HCT116 (cell line): ENCODE measurements at regions not wholly inside any gene's neighbourhood (a gene's known extent, or its start where the extent isn't known, plus 50 kb on each side); places are given as distances from the start of the nearest gene placed in this dataset.

ENCODE experiments used
- ATAC-seq: fragments of 200-7000 bp; cut with Tn5 transposase; 2 replicates; pipeline ENCODE4 v1.9.1; 2020; ENCODE audit warnings: mild to moderate bottlenecking, moderate library complexity
- BruUV-seq: library from RNA; stranded (reverse); fragments of 400-500 nt; replicated peaks from 2 replicates; lab custom pipeline; 2021; lab: Mats Ljungman, UMichigan
- CTCF ChIA-PET: fragments of 300-600 bp; sonication (Branson Sonifier 250); formaldehyde crosslinking; loops from one replicate; lab custom pipeline; 2021; ENCODE audit warnings: antibody characterized with exemption; lab: Charles Lee
- POLR2A ChIA-PET: fragments of 300-600, 350-600 bp; sonication (Branson Sonifier 250); formaldehyde crosslinking; loops from one replicate; lab custom pipeline; 2021; ENCODE audit warnings: antibody characterized with exemption; lab: Charles Lee
- RAD21 ChIA-PET, 2 experiments: fragments of 300-600 bp; sonication (Branson Sonifier 250); formaldehyde crosslinking; loops; one replicate each; lab custom pipeline; 2023; ENCODE audit warnings: low total read pairs in 2 of 2; ENCODE audit not compliant: uncharacterized antibody in 2 of 2, unreplicated experiment in 2 of 2, low non-redundant PET in 1 of 2; lab: Charles Lee
- DNase-seq: peaks from one replicate; pipeline ENCODE4 v3.0.0-alpha.2; 2010; ENCODE audit warnings: low read depth, low spot score
- H2AFZ ChIP-seq: fragments of 200-600 bp; shearing (Covaris generic), sonication (generic); 2 replicates; pipeline ENCODE4 v1.6.1; 2017; ENCODE audit warnings: low read depth, mixed run types, mixed read lengths, antibody characterized with exemption, low read length; ENCODE audit not compliant: poor library complexity, severe bottlenecking
- H3K27ac ChIP-seq: 2 replicates; pipeline ENCODE4 v1.5.1; 2012; ENCODE audit warnings: low read depth, low read length
- H3K27me3 ChIP-seq: fragments of 200-600 bp; sonication (generic); 2 replicates; pipeline ENCODE4 v1.6.1; 2016; ENCODE audit warnings: mixed run types, low read length, mixed read lengths; ENCODE audit not compliant: insufficient read depth
- H3K36me3 ChIP-seq, 2 experiments: fragments of 200-500 bp in 1 of 2; fragments of 200-600 bp in 1 of 2; sonication (Bioruptor generic) in 1 of 2; sonication (generic) in 1 of 2; 2 replicates each; pipeline versions ENCODE4 v1.5.1 to v1.6.1; 2014 to 2016; ENCODE audit warnings: low read length in 2 of 2, inconsistent platforms in 1 of 2, mixed read lengths in 1 of 2, mixed run types in 1 of 2; ENCODE audit not compliant: insufficient read depth in 2 of 2, control insufficient read depth in 1 of 2
- H3K4me1 ChIP-seq, 2 experiments: fragments of 200-600 bp in 1 of 2; sonication (generic) in 1 of 2; 2 replicates each; pipeline versions ENCODE4 v1.5.1 to v1.6.1; 2012 to 2017; ENCODE audit warnings: low read length in 2 of 2, inconsistent platforms in 1 of 2, mild to moderate bottlenecking in 1 of 2, mixed read lengths in 1 of 2, mixed run types in 1 of 2, moderate library complexity in 1 of 2; ENCODE audit not compliant: insufficient read depth in 2 of 2, control insufficient read depth in 1 of 2
- H3K4me2 ChIP-seq: fragments of 200-600 bp; sonication (generic); 2 replicates; pipeline ENCODE4 v1.6.1; 2017; ENCODE audit warnings: mixed run types, low read length, mixed read lengths
- H3K4me3 ChIP-seq, 2 experiments: fragments of 200-600 bp in 1 of 2; sonication (generic) in 1 of 2; replicated peaks in 1 of 2; 2 replicates each; pipeline ENCODE4 v1.5.1; 2011 to 2016; ENCODE audit warnings: low read length in 2 of 2, control low read depth in 1 of 2, low read depth in 1 of 2, mild to moderate bottlenecking in 1 of 2, mixed read lengths in 1 of 2, mixed run types in 1 of 2
- H3K79me2 ChIP-seq: fragments of 200-600 bp; sonication (generic); 2 replicates; pipeline ENCODE4 v1.6.1; 2017; ENCODE audit warnings: mild to moderate bottlenecking, mixed run types, low read length, moderate library complexity, mixed read lengths; ENCODE audit not compliant: insufficient read depth
- H3K9ac ChIP-seq: fragments of 200-600 bp; sonication (generic); 2 replicates; pipeline ENCODE4 v1.6.1; 2016; ENCODE audit warnings: low read length, mixed read lengths
- H3K9me2 ChIP-seq: fragments of 200-600 bp; sonication (generic), shearing (Covaris generic); 2 replicates; pipeline ENCODE4 v1.6.1; 2017; ENCODE audit warnings: mixed run types, mild to moderate bottlenecking, moderate library complexity; ENCODE audit not compliant: insufficient read depth
- H3K9me3 ChIP-seq, 2 experiments: fragments of 200-500 bp in 1 of 2; fragments of 200-600 bp in 1 of 2; sonication (Bioruptor generic) in 1 of 2; sonication (generic) in 1 of 2; 2 replicates each; pipeline ENCODE4 v1.6.1; 2014 to 2017; ENCODE audit warnings: low read length in 2 of 2, mixed read lengths in 2 of 2, inconsistent platforms in 1 of 2, low read depth in 1 of 2, mild to moderate bottlenecking in 1 of 2, mixed run types in 1 of 2, moderate library complexity in 1 of 2; ENCODE audit not compliant: control insufficient read depth in 1 of 2, insufficient read depth in 1 of 2
- H4K20me1 ChIP-seq: fragments of 200-600 bp; sonication (generic), shearing (Covaris generic); 2 replicates; pipeline ENCODE4 v1.6.1; 2017; ENCODE audit warnings: mixed run types, mild to moderate bottlenecking, moderate library complexity; ENCODE audit not compliant: insufficient read depth
- ELF1 ChIP-seq: IDR thresholded peaks from 2 replicates; pipeline ENCODE4 v1.6.1; 2012; ENCODE audit warnings: low read depth, borderline replicate concordance
- EZH2 ChIP-seq: fragments of 200-600 bp; sonication (generic); IDR thresholded peaks from 2 replicates; pipeline ENCODE4 v1.6.1; 2017; ENCODE audit warnings: antibody characterized with exemption, mixed run types
- EZH2phosphoT487 ChIP-seq: fragments of 200-600 bp; IDR thresholded peaks from 2 replicates; pipeline ENCODE4 v1.6.1; 2018; ENCODE audit warnings: antibody characterized with exemption, borderline replicate concordance
- TCF7L2 ChIP-seq: IDR thresholded peaks from 2 replicates; pipeline ENCODE4 v1.7.0; 2011; ENCODE audit warnings: borderline replicate concordance, inconsistent platforms; ENCODE audit not compliant: insufficient read depth, insufficient read length; ENCODE audit errors: extremely low read depth
- ZFX ChIP-seq: fragments of 450-650 bp; IDR thresholded peaks from 2 replicates; pipeline ENCODE4 v1.6.1; 2017
- ZNF274 ChIP-seq: fragments of 200-500 bp; sonication (Bioruptor generic); IDR thresholded peaks from 2 replicates; pipeline ENCODE4 v1.6.1; 2014; ENCODE audit warnings: mild to moderate bottlenecking, low read depth, low read length, inconsistent platforms
- intact Hi-C: fragments of 100-400 bp; cut with micrococcal nuclease; formaldehyde crosslinking; loops from 2 replicates; pipeline ENCODE4 v1.10.0; 2022
- TF ChIP-seq, protein P1 (sequence below): IDR thresholded peaks from 2 replicates; pipeline ENCODE4 v1.6.1; 2012

DNA sequence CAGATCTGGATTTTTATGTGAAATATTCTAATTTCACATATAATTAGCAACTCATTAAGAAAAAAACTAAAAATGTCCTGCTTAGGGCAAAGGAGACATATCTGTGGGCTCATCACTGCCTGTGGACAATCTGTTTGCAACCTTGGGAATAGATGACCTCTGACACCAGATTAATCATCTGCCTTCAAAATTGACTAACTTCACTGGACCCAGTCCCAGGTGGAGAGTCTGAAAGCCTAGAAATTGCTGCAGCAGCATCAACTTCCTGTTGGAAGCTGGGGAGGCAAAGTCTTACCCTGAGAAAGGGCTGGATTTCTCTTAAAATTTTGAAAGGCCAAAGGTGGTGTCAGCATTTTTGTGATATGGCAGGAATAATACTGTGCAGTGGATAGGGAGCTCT is 76.3 kb upstream of the TNC start:
- no peak for DNase-seq
- Histone ChIP-seq H3K4me2 (no peak overlapping the region), H3K9ac (no peak overlapping the region), H2AFZ (no peak overlapping the region), H3K79me2 (no peaks in the 10 kb centered on the region), H3K27ac (no peak overlapping the region), H3K27me3 (no peaks in the 10 kb centered on the region; the same call in 1 of the 2 replicates), H3K4me3 (no peak overlapping the region), H3K9me2 (no peaks in the 10 kb centered on the region), H3K9me3 (peaks cover 0 to 5% of the 10 kb centered on the region in 2 experiments; a peak in 1 of 4 replicates), H4K20me1 (no peaks in the 10 kb centered on the region), H3K4me1 (peaks cover 0 to 6% of the 10 kb centered on the region in 2 experiments; a peak in 1 of 4 replicates), H3K36me3 (no peaks in the 10 kb centered on the region)
- ChIA-PET CTCF (no interaction called here), RAD21 (no interaction called here), POLR2A (no interaction called here)
- no peak for ATAC-seq
- no TSS peak for BruUV-seq
- intact Hi-C loops, result no loop called here
- TF ChIP-seq EZH2 (no peak), ZFX (no peak)

DNA sequence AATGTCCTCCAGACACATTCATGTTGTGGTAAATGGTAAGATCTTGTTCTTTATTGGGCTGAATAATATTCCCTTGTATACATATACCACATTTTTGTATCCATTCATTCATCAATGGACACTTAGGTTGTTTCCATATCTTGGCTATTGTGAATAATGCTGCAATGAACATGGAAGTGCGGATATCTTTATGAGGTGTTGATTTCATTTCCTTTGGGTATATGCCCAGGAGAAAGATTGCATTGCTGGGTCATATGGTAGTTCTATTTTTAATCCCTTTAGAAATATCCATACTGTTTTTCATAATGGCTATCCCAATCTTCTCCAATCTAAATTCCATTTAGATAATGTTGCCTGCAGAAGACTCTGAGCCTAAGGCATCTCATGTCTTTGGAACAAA is 78.0 kb upstream of the TNC start:
- Histone ChIP-seq H4K20me1 (no peaks in the 10 kb centered on the region), H3K36me3 (no peaks in the 10 kb centered on the region), H3K4me2 (no peak overlapping the region), H3K9me3 (peaks cover 0 to 2% of the 10 kb centered on the region in 2 experiments; a peak in 1 of 4 replicates), H3K27me3 (peaks cover 11% of the 10 kb centered on the region; the same call in 1 of the 2 replicates), H2AFZ (no peak overlapping the region), H3K9ac (no peak overlapping the region), H3K9me2 (no peaks in the 10 kb centered on the region), H3K4me1 (peaks cover 0 to 6% of the 10 kb centered on the region in 2 experiments; a peak in 1 of 4 replicates), H3K27ac (no peak overlapping the region), H3K79me2 (no peaks in the 10 kb centered on the region), H3K4me3 (no peak overlapping the region)
- no TSS peak for BruUV-seq
- ChIA-PET POLR2A (no interaction called here), RAD21 (no interaction called here), CTCF (no interaction called here)
- intact Hi-C loops, result no loop called here
- no peak for DNase-seq
- no peak for TF ChIP-seq EZH2phosphoT487
- no peak for ATAC-seq

DNA sequence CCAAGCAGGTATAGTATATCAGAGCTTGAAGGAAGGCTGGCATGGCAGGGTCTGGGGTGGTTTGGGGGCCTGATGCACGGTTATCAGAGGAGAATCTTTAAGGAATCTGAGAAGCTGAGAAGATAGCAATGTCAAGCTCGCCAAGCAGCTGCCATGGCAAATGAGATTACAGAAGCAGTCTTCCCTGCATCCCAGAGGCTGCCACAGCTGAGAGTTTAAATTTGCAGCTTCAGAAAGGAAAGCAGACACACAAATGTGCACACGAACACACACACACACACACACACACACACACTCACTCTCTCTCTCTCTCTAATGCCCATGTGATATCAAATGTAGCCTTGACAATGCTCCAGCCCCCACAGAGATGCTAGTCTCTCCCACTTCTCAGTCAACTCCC is 79.0 kb upstream of the TNC start:
- H3K9me2 ChIP-seq, result no peaks in the 10 kb centered on the region
- no peak overlapping the region for H3K4me2 ChIP-seq
- H3K27ac ChIP-seq, result no peak overlapping the region
- no peak overlapping the region for H3K9ac ChIP-seq
- ATAC-seq (no peak), DNase-seq (no peak)
- TF ChIP-seq ELF1, result no peak
- TF ChIP-seq TCF7L2, result no peak
- TF ChIP-seq, protein P1, sequence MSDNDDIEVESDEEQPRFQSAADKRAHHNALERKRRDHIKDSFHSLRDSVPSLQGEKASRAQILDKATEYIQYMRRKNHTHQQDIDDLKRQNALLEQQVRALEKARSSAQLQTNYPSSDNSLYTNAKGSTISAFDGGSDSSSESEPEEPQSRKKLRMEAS, result no peak
- no peak for TF ChIP-seq ZNF274
- no peak for TF ChIP-seq ZFX
- CTCF ChIA-PET, result no interaction called here
- RAD21 ChIA-PET, result no interaction called here
- H2AFZ ChIP-seq, result no peak overlapping the region
- POLR2A ChIA-PET, result no interaction called here
- intact Hi-C loops, result no loop called here
- no peaks in the 10 kb centered on the region for H3K9me3 ChIP-seq
- no peaks in the 10 kb centered on the region for H3K36me3 ChIP-seq
- BruUV-seq, result no TSS peak
- H3K79me2 ChIP-seq, result no peaks in the 10 kb centered on the region
- H4K20me1 ChIP-seq, result no peaks in the 10 kb centered on the region
- H3K27me3 ChIP-seq, result peaks cover 12% of the 10 kb centered on the region; the same call in 1 of the 2 replicates
- peaks cover 0 to 6% of the 10 kb centered on the region in 2 experiments; a peak in 1 of 4 replicates for H3K4me1 ChIP-seq
- no peak overlapping the region for H3K4me3 ChIP-seq
